ENCODE measurements at regions not wholly inside any gene's neighbourhood (a gene's known extent, or its start where the extent isn't known, plus 50 kb on each side); places are given as distances from the start of the nearest gene placed in this dataset.

GRCh38 chr10:42969147-42969546 is 107.7 kb upstream of the RET start:
- TF ChIP-seq POLR2AphosphoS5 (IDR thresholded peaks at IDR 0.05; ENCODE audit: low read depth, low read length): no peak
- no peak for TF ChIP-seq TAF1 (IDR thresholded peaks at IDR 0.05; ENCODE audit: borderline replicate concordance, low read depth, low read length)
- no peak for TF ChIP-seq POLR2A (IDR thresholded peaks at IDR 0.05; ENCODE audit: low read depth, low read length)
- DNase-seq (ENCODE audit: insufficient read length): no peak
- FAIRE-seq: no peak

- TF ChIP-seq POLR2AphosphoS5 (IDR thresholded peaks at IDR 0.05; ENCODE audit: low read depth, low read length): no peak
- TF ChIP-seq POLR2A (IDR thresholded peaks at IDR 0.05; ENCODE audit: low read depth, low read length): no peak
- TF ChIP-seq TAF1 (IDR thresholded peaks at IDR 0.05; ENCODE audit: borderline replicate concordance, low read depth, low read length): no peak
- DNase-seq (ENCODE audit: insufficient read length) (no peak), FAIRE-seq (no peak)
These were observed 107.0 kb upstream of the RET start for GRCh38 chr10:42969909-42970308.

DNA sequence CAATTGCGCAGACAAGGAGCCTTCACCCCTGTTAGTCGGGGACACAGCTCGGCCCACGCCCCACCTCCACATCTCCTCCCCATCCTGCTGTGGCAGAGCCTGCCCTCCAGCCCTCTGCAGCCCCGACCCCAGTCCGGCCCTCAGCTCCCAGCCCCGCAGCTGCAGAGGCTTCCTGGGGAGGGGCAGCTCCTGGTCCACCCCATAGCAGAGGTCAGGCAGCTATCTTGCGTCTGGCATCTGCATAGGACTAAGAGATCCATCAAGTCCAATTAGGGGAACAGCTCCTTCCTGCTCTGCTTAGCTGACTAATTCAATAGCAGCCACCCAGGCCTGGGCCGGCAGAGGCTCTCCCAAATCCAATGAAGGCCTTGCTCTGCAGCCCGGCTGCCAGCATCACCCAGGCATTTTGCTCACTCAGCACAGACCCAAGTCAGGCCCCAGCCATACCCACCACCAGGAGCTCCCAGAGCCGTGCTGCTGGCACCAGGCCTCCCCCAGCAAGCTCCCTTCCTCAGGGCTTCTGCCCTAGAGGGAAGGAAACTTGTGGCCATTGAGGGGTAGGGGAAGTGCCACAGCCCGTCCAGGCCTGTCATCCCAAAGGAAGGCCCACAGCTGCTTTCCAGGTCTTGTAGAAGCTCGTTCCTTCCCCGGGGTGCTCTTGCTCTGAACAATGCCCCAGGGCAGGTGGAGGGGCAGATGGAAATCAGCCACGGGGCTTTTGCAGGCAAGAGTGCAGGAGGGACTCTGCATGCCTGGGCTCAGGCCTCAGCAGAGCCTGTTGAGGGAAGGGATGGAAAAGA is 106.2 kb upstream of the RET start:
- TF ChIP-seq TAF1 (IDR thresholded peaks at IDR 0.05; ENCODE audit: borderline replicate concordance, low read depth, low read length) (no peak), POLR2AphosphoS5 (IDR thresholded peaks at IDR 0.05; ENCODE audit: low read depth, low read length) (no peak), POLR2A (IDR thresholded peaks at IDR 0.05; ENCODE audit: low read depth, low read length) (no peak)
- FAIRE-seq: no peak
- no peak for DNase-seq (ENCODE audit: insufficient read length)

DNA sequence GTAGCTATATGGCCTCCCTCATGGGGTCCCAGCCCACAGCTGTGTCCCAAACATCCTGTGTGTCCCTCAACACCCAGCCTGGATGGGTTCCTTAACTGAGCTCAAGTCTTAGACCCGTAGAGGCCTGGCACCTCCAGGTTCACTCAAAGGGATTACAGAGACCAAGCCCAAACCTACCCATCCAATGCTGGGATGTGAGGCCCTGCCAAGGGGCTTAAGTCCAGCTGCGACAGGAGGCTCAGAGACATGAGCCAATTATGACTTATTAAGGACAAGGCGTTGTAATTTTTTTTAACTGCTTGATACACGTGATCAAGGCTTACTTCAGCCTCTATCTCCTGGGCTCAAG is 105.6 kb upstream of the RET start:
- TF ChIP-seq POLR2A (IDR thresholded peaks at IDR 0.05; ENCODE audit: low read depth, low read length) (no peak), POLR2AphosphoS5 (IDR thresholded peaks at IDR 0.05; ENCODE audit: low read depth, low read length) (no peak), TAF1 (IDR thresholded peaks at IDR 0.05; ENCODE audit: borderline replicate concordance, low read depth, low read length) (no peak)
- no peak for FAIRE-seq
- DNase-seq (ENCODE audit: insufficient read length): no peak

DNA sequence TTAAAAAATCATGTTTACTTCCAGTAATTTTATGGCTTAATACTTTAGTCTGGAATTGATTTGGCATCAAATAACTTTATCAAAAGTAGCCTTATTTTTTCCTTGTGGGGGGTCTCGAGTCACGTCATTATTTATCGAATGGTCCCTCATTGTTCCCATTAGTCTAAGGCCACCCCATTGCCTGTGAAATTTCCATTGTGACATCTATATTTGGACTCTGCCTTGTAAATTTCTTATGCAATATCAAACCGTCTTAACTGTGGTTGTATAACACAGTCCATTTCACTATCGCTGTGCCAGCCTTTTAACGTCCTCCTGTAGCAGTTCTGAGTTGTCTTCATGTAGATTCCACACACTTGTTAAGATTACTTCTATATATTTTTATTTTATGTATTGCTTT is 103.9 kb upstream of the RET start:
- no peak for DNase-seq (ENCODE audit: insufficient read length)
- TF ChIP-seq POLR2A (IDR thresholded peaks at IDR 0.05; ENCODE audit: low read depth, low read length) (no peak), TAF1 (IDR thresholded peaks at IDR 0.05; ENCODE audit: borderline replicate concordance, low read depth, low read length) (no peak), POLR2AphosphoS5 (IDR thresholded peaks at IDR 0.05; ENCODE audit: low read depth, low read length) (no peak)
- FAIRE-seq: no peak

DNA sequence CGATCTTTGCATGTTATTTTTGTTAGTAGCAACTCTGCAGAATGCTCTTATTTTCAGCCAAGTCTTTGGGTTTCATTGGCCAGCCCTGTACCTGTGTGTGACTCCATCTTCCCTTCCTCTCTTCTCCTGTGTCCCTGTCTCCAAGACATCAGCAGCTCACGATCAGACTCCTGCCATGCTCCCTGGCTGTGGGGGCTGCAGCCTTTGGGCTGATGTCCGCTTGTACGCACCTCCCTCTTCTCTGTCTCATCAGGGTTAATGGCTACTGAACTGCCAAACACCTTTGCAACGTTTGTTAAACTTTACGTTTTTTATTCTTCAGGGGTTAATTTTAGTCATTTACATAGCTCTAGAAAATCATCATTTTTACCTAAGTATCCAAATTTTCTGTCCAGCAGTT is 103.5 kb upstream of the RET start:
- no peak for DNase-seq (ENCODE audit: insufficient read length)

GRCh38 chr10:42973870-42974692 is 102.8 kb upstream of the RET start:
- DNase-seq (ENCODE audit: insufficient read length) (no peak), FAIRE-seq (no peak)
- TF ChIP-seq POLR2AphosphoS5 (IDR thresholded peaks at IDR 0.05; ENCODE audit: low read depth, low read length): no peak

More for the DNA sequence above, 103.5 kb upstream of the RET start:
- FAIRE-seq: no peak
- TF ChIP-seq POLR2AphosphoS5 (IDR thresholded peaks at IDR 0.05; ENCODE audit: low read depth, low read length) (no peak), POLR2A (IDR thresholded peaks at IDR 0.05; ENCODE audit: low read depth, low read length) (no peak), TAF1 (IDR thresholded peaks at IDR 0.05; ENCODE audit: borderline replicate concordance, low read depth, low read length) (no peak)

DNA sequence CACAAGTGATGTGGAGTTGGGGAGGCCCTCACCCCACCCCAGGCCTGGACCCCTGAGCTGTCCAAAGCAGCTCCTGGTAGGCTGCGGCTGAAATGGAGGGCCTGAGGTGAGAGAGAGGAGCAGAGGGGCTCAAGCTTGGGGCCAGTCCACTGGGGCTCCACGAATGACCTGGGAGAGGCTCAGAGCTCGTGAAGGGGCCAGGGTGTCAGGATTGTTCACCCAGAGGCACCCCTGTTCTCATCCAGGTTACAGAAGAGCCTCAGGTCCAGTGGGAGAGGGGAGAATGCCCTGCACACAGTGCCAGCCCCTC is 102.2 kb upstream of the RET start:
- no peak for FAIRE-seq
- TF ChIP-seq TAF1 (IDR thresholded peaks at IDR 0.05; ENCODE audit: borderline replicate concordance, low read depth, low read length) (no peak), POLR2AphosphoS5 (IDR thresholded peaks at IDR 0.05; ENCODE audit: low read depth, low read length) (no peak), POLR2A (IDR thresholded peaks at IDR 0.05; ENCODE audit: low read depth, low read length) (no peak)
- DNase-seq (ENCODE audit: insufficient read length): no peak

DNA sequence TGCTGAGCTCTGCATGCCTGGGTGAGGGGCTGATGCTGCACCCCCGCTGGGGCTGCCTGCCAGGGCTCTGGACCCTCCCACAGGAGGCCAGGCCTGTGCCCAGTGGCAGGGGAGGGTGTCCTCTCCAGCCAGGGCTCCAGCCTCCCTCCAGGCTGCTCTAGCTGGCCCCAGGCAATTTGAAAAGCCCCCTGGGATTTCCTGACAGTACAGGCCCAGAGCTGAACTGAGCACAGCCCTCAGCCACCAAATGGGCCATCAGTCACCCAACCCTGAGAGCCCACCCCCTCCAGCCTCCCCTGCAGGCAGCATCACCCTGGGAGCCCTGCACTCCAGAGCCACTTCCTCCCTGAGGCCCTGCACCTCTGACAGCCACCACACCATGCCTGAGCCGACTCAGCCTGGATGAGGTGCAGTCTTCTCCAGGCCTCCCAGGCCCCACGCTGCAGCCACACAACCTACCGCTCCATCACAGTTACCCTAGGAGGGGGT is 101.8 kb upstream of the RET start:
- DNase-seq (ENCODE audit: insufficient read length) (no peak), FAIRE-seq (no peak)
- TF ChIP-seq POLR2A (IDR thresholded peaks at IDR 0.05; ENCODE audit: low read depth, low read length): no peak
- no peak for TF ChIP-seq TAF1 (IDR thresholded peaks at IDR 0.05; ENCODE audit: borderline replicate concordance, low read depth, low read length)
- TF ChIP-seq POLR2AphosphoS5 (IDR thresholded peaks at IDR 0.05; ENCODE audit: low read depth, low read length): no peak

DNA sequence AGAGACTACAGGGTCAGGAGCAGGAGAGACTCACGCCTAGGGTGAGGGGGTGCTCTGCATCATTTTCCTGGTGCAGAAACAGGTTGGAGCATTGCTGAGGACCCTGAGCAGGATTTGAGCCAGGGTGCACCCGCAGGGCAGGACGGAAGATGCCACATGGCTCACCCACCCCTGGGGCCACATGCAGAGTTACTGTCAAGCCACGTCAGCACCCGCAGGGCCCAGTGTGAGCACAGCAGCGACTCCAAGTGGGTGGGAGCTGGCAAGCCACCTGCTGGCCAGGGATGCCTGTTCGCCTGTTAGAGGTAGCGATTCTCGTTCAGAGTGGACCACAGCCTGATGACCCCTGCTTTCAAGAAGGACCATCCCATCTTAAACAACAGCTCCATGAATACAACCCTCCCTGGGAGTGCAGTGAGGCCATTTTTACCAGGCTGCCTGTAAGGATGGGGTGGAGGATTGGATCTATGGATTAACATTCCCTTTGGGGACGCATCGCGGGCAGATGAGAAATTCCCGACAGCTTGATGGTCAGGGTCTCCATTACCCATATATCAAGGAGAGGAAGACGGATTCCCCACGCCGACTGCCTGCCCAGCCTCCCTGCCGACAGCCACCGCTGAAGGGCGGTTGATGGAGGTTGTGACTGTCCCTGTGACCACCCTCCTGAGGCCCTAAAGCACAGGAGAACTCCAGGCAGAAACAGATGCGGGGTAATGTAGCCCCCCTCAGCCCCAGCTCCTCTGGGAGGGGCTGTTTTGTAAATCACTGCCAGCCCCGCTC is 101.1 kb upstream of the RET start:
- no peak for TF ChIP-seq POLR2A (IDR thresholded peaks at IDR 0.05; ENCODE audit: low read depth, low read length)
- no peak for TF ChIP-seq TAF1 (IDR thresholded peaks at IDR 0.05; ENCODE audit: borderline replicate concordance, low read depth, low read length)
- TF ChIP-seq POLR2AphosphoS5 (IDR thresholded peaks at IDR 0.05; ENCODE audit: low read depth, low read length): no peak
- FAIRE-seq (no peak), DNase-seq (ENCODE audit: insufficient read length) (no peak)

- DNase-seq (ENCODE audit: insufficient read length) (no peak), FAIRE-seq (no peak)
- no peak for TF ChIP-seq POLR2AphosphoS5 (IDR thresholded peaks at IDR 0.05; ENCODE audit: low read depth, low read length)
- no peak for TF ChIP-seq TAF1 (IDR thresholded peaks at IDR 0.05; ENCODE audit: borderline replicate concordance, low read depth, low read length)
- no peak for TF ChIP-seq POLR2A (IDR thresholded peaks at IDR 0.05; ENCODE audit: low read depth, low read length)
These were observed 100.4 kb upstream of the RET start for GRCh38 chr10:42976351-42977031.

Data from GM12892 (cell line).